GM18870 (cell line): ENCODE measurements at regions not wholly inside any gene's neighbourhood (a gene's known extent, or its start where the extent isn't known, plus 50 kb on each side); places are given as distances from the start of the nearest gene placed in this dataset.
"Not testable (repeated sequence)": the region's sequence is repeated elsewhere in the genome, so short reads cannot be mapped to it uniquely, and the experiment has no call there.

Source experiments
- ATAC-seq: cut with Tn5 transposase; IDR thresholded peaks from one replicate; pipeline ENCODE4 v1.9.1; 2021; ENCODE audit warnings: moderate library complexity; ENCODE audit not compliant: unreplicated experiment

GRCh38 chr17:27944546-27945332, 51.6 kb upstream of the LYRM9 start:
- ATAC-seq = peak; percentile 43

GRCh38 chr17:27945333-27945616, 52.1 kb upstream of the LYRM9 start:
- no peak for ATAC-seq

GRCh38 chr17:27945953-27946352, 52.8 kb upstream of the LYRM9 start:
- no peak for ATAC-seq

GRCh38 chr17:27946513-27946912, 53.3 kb upstream of the LYRM9 start:
- ATAC-seq = no peak

- ATAC-seq = no peak
These were observed 53.8 kb upstream of the LYRM9 start for GRCh38 chr17:27947005-27947406.

- ATAC-seq = no peak
These were observed 56.1 kb upstream of the LYRM9 start for GRCh38 chr17:27949304-27949703.

- not testable (repeated sequence) for ATAC-seq
These were observed 57.1 kb upstream of the LYRM9 start for GRCh38 chr17:27950225-27950624.

- ATAC-seq = no peak
These were observed 57.8 kb upstream of the LYRM9 start for GRCh38 chr17:27950995-27951394.

GRCh38 chr17:27951872-27952271, 58.7 kb upstream of the LYRM9 start:
- ATAC-seq = no peak

GRCh38 chr17:27952366-27952765, 59.2 kb upstream of the LYRM9 start:
- ATAC-seq = no peak

GRCh38 chr17:27954548-27955495, 61.7 kb upstream of the LYRM9 start:
- no peak for ATAC-seq

GRCh38 chr17:27956601-27957445, 63.7 kb upstream of the LYRM9 start:
- ATAC-seq = no peak

- not testable (repeated sequence) for ATAC-seq
These were observed 64.3 kb upstream of the LYRM9 start for GRCh38 chr17:27957446-27957793.

- no peak for ATAC-seq
These were observed 65.7 kb upstream of the LYRM9 start for GRCh38 chr17:27958708-27959381.

GRCh38 chr17:27959382-27959709, 66.2 kb upstream of the LYRM9 start:
- no peak for ATAC-seq

GRCh38 chr17:27960183-27960849, 67.2 kb upstream of the LYRM9 start:
- ATAC-seq = no peak

GRCh38 chr17:27962581-27962980, 69.4 kb upstream of the LYRM9 start:
- ATAC-seq = not testable (repeated sequence)

GRCh38 chr17:27965224-27965623, 72.1 kb upstream of the LYRM9 start:
- ATAC-seq = no peak

GRCh38 chr17:27968206-27968732, 74.2 kb upstream of the NLK start:
- no peak for ATAC-seq

GRCh38 chr17:27970587-27970986, 71.9 kb upstream of the NLK start:
- ATAC-seq = no peak
